RWPE2 (cell line): ENCODE measurements at regions not wholly inside any gene's neighbourhood (a gene's known extent, or its start where the extent isn't known, plus 50 kb on each side); places are given as distances from the start of the nearest gene placed in this dataset.

Experiments used
- ATAC-seq: fragments of 200-7000 bp; cut with Tn5 transposase; 3 replicates; pipeline ENCODE4 v1.9.1; 2021; ENCODE audit warnings: low read depth
- DNase-seq: peaks from one replicate; pipeline ENCODE4 v3.0.0-alpha.2; 2020; ENCODE audit warnings: low spot score
- H3K27ac ChIP-seq: fragments of 450-650 bp; 2 replicates; pipeline ENCODE4 v1.5.1; 2017; ENCODE audit warnings: mild to moderate bottlenecking; ENCODE audit not compliant: poor library complexity, severe bottlenecking
- H3K27me3 ChIP-seq: fragments of 250-450 bp; sonication (Bioruptor Pico); 2 replicates; pipeline ENCODE4 v1.5.1; 2021; ENCODE audit warnings: mild to moderate bottlenecking, moderate library complexity; ENCODE audit not compliant: insufficient read depth, poor library complexity, severe bottlenecking
- H3K36me3 ChIP-seq: fragments of 250-450 bp; sonication (Bioruptor Pico); 2 replicates; pipeline ENCODE4 v1.5.1; 2020; ENCODE audit warnings: low read depth, mild to moderate bottlenecking, moderate library complexity
- H3K4me1 ChIP-seq: fragments of 250-450 bp; sonication (Bioruptor Pico); 2 replicates; pipeline ENCODE4 v1.5.1; 2021; ENCODE audit warnings: mild to moderate bottlenecking, moderate library complexity; ENCODE audit not compliant: insufficient read depth, poor library complexity, severe bottlenecking
- H3K4me3 ChIP-seq: fragments of 250-450 bp; sonication (Bioruptor Pico); 2 replicates; pipeline ENCODE4 v1.5.1; 2021; ENCODE audit warnings: mild to moderate bottlenecking, moderate library complexity; ENCODE audit not compliant: severe bottlenecking
- H3K9me3 ChIP-seq: fragments of 250-450 bp; sonication (Bioruptor Pico); 2 replicates; pipeline ENCODE4 v1.5.1; 2021; ENCODE audit warnings: mild to moderate bottlenecking, moderate library complexity; ENCODE audit not compliant: severe bottlenecking
- CTCF ChIP-seq: fragments of 450-650 bp; IDR thresholded peaks from one replicate; pipeline ENCODE4 v1.5.1; 2017; ENCODE audit warnings: mild to moderate bottlenecking, moderate library complexity; ENCODE audit not compliant: poor library complexity, severe bottlenecking

DNA sequence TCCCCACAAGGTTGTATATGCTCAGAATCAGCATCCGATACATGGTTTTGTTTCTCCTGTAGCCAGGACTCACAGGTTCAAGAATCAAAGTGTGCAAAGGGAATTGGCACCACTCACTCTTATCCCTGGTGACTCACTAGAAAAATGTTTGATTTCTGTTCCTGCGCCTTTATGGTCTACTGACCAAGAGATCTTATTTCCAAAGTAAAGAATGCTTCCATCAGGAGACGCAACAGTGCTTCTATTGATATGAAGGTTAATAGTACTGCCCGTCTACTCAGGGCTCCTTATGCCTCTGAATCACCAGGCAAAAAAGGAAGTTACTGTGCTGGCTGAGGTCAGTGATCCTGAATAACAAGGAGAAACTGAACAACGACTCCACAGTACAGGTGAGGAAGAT lies 1392.0 kb upstream of the PRMT6 start:
- H3K27me3 ChIP-seq, result no peaks in the 10 kb centered on the region
- H3K4me3 ChIP-seq, result no peak overlapping the region
- H3K27ac ChIP-seq, result no peak overlapping the region
- no peak for TF ChIP-seq CTCF
- H3K36me3 ChIP-seq, result no peaks in the 10 kb centered on the region
- no peak for ATAC-seq
- no peaks in the 10 kb centered on the region for H3K4me1 ChIP-seq
- no peak for DNase-seq
- H3K9me3 ChIP-seq, result no peaks in the 10 kb centered on the region

DNA sequence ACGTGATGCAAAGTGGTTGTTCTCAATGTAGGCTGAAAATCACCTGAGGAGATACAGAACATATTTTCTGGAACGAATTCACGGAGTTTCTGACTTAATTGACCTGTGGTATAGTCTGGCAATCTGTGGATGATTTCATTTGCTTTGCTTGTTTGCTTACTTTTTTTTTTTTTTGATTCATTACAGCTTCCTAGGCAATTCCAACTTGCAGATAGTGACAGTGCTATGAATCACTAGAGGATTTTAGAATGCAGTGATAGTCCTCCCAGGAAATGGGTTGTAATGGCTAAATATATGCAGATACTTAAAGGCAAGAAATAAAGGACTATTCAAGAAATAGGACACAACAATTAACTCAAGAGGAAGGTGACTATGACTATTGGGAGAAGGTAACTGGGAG lies 1378.1 kb upstream of the PRMT6 start:
- DNase-seq, result no peak
- Histone ChIP-seq H3K36me3 (no peaks in the 10 kb centered on the region), H3K9me3 (no peaks in the 10 kb centered on the region), H3K4me3 (no peak overlapping the region), H3K27me3 (peaks cover 6% of the 10 kb centered on the region), H3K4me1 (no peaks in the 10 kb centered on the region), H3K27ac (no peak overlapping the region)
- TF ChIP-seq CTCF, result no peak
- ATAC-seq, result no peak

GRCh38 chr1:105684714-105685113 lies 1371.8 kb upstream of the PRMT6 start:
- DNase-seq (no peak), ATAC-seq (no peak)
- H3K27ac ChIP-seq, result no peak overlapping the region
- no peaks in the 10 kb centered on the region for H3K4me1 ChIP-seq
- no peaks in the 10 kb centered on the region for H3K9me3 ChIP-seq
- H3K4me3 ChIP-seq, result no peak overlapping the region
- TF ChIP-seq CTCF, result no peak
- H3K27me3 ChIP-seq, result peaks cover 4% of the 10 kb centered on the region
- no peaks in the 10 kb centered on the region for H3K36me3 ChIP-seq

GRCh38 chr1:105686026-105686425 lies 1370.4 kb upstream of the PRMT6 start:
- H3K4me1 ChIP-seq, result no peaks in the 10 kb centered on the region
- H3K36me3 ChIP-seq, result no peaks in the 10 kb centered on the region
- TF ChIP-seq CTCF, result no peak
- no peak overlapping the region for H3K27ac ChIP-seq
- no peaks in the 10 kb centered on the region for H3K9me3 ChIP-seq
- no peak overlapping the region for H3K4me3 ChIP-seq
- DNase-seq (no peak), ATAC-seq (no peak)
- H3K27me3 ChIP-seq, result no peaks in the 10 kb centered on the region

DNA sequence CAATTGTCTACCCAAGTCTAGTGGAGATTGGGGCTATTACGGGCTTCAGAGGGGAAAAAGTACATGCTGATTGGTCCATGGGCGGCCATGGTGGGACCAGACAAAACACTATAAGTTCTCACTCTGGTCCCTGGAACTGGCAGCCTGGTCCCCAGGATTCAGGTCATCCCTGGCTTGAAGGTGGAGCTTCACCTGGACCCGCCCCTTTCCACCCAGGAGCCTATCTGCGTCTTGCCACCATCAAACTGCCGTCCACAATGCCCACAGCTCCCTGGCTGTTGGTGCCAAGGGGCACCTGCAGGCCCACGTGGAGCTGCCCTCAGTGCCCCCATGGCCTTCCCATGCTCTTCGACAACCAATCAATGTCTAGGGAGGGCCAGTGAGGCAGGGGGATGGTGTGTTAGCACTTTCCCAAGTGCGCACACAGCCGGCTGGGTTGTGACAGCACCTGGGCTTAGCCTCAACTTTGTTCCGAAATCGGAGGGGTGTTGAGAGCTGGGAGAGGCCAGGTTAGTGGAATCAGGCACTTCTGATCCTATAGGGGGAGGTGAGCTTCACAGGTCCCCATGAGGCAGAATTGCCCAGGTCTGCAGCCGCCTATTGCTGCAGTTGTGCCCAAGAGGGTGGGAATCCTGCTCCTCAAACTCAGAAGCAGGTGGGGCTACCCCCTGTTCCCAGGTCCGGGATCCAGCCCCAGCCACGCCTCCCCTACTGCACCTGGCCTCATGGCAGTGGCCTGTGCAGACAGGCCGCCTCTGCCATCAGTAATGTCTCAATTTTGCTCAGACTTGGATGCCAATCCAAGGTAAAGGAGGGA lies 1369.4 kb upstream of the PRMT6 start:
- Histone ChIP-seq H3K36me3 (no peaks in the 10 kb centered on the region), H3K9me3 (no peaks in the 10 kb centered on the region), H3K4me3 (no peak overlapping the region), H3K4me1 (no peaks in the 10 kb centered on the region), H3K27me3 (no peaks in the 10 kb centered on the region), H3K27ac (no peak overlapping the region)
- DNase-seq (no peak), ATAC-seq (no peak)
- no peak for TF ChIP-seq CTCF
